OCI-LY1 (cell line): ENCODE measurements at regions not wholly inside any gene's neighbourhood (a gene's known extent, or its start where the extent isn't known, plus 50 kb on each side); places are given as distances from the start of the nearest gene placed in this dataset.

Source experiments
- EZH2 ChIP-seq: fragments of 200-600 bp; sonication (generic), shearing (Covaris generic); IDR thresholded peaks from 2 replicates; pipeline ENCODE4 v1.8.0; 2017; ENCODE audit warnings: borderline replicate concordance, mixed run types, mild to moderate bottlenecking, antibody characterized with exemption, low read length, moderate library complexity, mixed read lengths
- TF ChIP-seq, protein P1 (sequence below): fragments of 200-600 bp; sonication (generic), shearing (Covaris generic); IDR thresholded peaks from 2 replicates; pipeline ENCODE4 v1.5.1; 2017; ENCODE audit warnings: mild to moderate bottlenecking, antibody characterized with exemption, low read length, moderate library complexity, mixed read lengths

DNA sequence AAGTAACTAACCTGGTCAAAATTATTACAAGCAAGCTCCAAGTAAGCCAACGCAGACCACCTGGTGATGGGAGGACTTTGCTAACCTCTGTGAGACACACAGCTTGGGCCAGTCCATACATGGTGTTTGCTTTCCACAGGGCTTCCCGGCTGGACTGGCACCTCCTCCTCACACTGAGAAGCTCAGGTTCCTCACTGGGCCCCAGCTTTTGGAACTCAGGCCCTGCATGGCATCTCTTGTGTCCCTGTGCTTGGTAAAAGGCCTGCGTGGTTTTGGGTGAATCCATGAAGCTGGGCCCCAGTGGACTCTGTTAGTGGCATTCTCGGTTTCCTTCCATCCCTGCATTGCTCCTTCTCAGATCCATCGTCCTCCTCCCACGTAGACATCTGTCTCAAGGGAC lies 123.4 kb downstream of the VAPA start:
- no peak for TF ChIP-seq EZH2
- TF ChIP-seq, protein P1, sequence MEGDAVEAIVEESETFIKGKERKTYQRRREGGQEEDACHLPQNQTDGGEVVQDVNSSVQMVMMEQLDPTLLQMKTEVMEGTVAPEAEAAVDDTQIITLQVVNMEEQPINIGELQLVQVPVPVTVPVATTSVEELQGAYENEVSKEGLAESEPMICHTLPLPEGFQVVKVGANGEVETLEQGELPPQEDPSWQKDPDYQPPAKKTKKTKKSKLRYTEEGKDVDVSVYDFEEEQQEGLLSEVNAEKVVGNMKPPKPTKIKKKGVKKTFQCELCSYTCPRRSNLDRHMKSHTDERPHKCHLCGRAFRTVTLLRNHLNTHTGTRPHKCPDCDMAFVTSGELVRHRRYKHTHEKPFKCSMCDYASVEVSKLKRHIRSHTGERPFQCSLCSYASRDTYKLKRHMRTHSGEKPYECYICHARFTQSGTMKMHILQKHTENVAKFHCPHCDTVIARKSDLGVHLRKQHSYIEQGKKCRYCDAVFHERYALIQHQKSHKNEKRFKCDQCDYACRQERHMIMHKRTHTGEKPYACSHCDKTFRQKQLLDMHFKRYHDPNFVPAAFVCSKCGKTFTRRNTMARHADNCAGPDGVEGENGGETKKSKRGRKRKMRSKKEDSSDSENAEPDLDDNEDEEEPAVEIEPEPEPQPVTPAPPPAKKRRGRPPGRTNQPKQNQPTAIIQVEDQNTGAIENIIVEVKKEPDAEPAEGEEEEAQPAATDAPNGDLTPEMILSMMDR, result no peak
